ES-I3 (cell line): ENCODE measurements at regions not wholly inside any gene's neighbourhood (a gene's known extent, or its start where the extent isn't known, plus 50 kb on each side); places are given as distances from the start of the nearest gene placed in this dataset.
"Not testable (repeated sequence)": the region's sequence is repeated elsewhere in the genome, so short reads cannot be mapped to it uniquely, and the experiment has no call there.

Experiments used
- H3K36me3 ChIP-seq: 2 replicates; pipeline ENCODE4 v1.6.1; 2013; ENCODE audit warnings: mild to moderate bottlenecking, low read length, control low read depth, moderate library complexity; ENCODE audit not compliant: insufficient read depth
- H3K4me1 ChIP-seq: 2 replicates; pipeline ENCODE4 v1.6.1; 2013; ENCODE audit warnings: mild to moderate bottlenecking, control low read depth, low read length; ENCODE audit not compliant: insufficient read depth
- H3K9ac ChIP-seq: 2 replicates; pipeline ENCODE4 v1.6.1; 2013; ENCODE audit warnings: low read depth, mild to moderate bottlenecking, low read length, moderate library complexity
- H3K9me3 ChIP-seq: 2 replicates; pipeline ENCODE4 v1.6.1; 2013; ENCODE audit warnings: mild to moderate bottlenecking, low read length, moderate library complexity; ENCODE audit not compliant: control insufficient read depth, insufficient read depth

- Histone ChIP-seq H3K9me3 (no peaks in the 10 kb centered on the region; the same call in none of the 2 replicates), H3K36me3 (no peaks in the 10 kb centered on the region), H3K4me1 (no peaks in the 10 kb centered on the region), H3K9ac (no peak overlapping the region)
Measured at GRCh38 chr5:72677447-72677846, 139.0 kb upstream of the TNPO1 start.

DNA sequence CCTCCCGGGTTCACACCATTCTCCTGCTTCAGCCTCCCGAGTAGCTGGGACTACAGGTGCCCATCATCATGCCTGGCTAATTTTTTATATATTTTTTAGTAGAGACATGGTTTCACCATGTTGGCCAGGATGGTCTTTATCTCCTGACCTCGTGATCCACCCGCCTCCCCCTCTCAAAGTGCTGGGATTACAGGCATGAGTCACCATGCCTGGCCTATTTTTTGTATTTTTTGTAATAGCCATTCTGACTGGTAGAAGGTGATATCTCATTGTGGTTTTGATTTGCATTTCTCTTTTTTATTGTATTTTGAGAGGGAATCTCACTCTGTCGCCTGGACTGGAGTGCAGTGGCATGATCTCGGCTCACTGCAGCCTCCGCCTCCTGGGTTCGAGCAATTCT is 139.6 kb upstream of the TNPO1 start:
- H3K36me3 ChIP-seq, H3K9me3 ChIP-seq, H3K9ac ChIP-seq, H3K4me1 ChIP-seq: not testable (repeated sequence)

- no peaks in the 10 kb centered on the region for H3K4me1 ChIP-seq
- H3K36me3 ChIP-seq: no peaks in the 10 kb centered on the region
- no peaks in the 10 kb centered on the region for H3K9me3 ChIP-seq
- no peak overlapping the region for H3K9ac ChIP-seq
Measured at GRCh38 chr5:72673623-72674022, 142.8 kb upstream of the TNPO1 start.

DNA sequence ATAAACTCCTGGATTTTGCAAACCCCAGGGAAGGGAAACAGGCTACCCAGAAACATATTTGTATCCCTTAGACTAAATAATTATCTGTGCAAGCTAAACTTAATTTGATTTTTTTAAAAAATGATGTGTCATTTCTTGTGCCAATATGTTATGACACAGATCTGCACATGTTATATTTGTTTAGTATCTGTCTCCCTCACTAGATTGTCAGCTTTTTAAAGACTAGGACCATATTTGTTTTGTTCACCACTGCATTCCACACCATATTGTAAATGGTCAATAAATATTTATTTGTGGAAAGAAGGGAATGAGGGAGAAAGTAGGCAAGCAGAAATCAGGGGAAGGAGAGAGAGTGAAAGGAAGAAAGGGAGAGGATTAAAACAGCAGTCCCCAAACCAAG is 143.3 kb upstream of the TNPO1 start:
- Histone ChIP-seq H3K36me3 (no peaks in the 10 kb centered on the region), H3K4me1 (no peaks in the 10 kb centered on the region), H3K9me3 (no peaks in the 10 kb centered on the region), H3K9ac (no peak overlapping the region)

DNA sequence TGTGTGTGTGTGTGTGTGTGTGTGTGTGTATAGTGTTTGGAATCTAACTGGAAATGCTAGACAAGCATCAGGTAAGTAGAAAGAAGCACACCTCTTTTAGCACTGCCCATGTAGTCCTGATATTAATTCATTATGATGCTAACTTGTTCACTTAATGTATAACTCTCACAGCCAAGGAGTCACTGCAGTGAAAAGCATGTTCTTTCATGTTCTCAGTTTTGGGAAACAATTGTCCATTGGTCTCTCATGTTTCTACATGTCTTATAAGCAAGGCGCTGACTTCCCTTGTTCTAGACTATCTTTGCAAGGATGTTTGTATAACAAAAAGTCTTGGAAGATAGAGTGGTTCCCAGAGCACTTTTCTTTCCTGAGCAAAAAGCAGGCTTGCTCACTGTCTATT is 148.8 kb upstream of the TNPO1 start:
- Histone ChIP-seq H3K9ac (no peak overlapping the region), H3K36me3 (no peaks in the 10 kb centered on the region), H3K9me3 (no peaks in the 10 kb centered on the region), H3K4me1 (peaks cover 1% of the 10 kb centered on the region; the same call in 1 of the 2 replicates)

- Histone ChIP-seq H3K36me3 (no peaks in the 10 kb centered on the region), H3K9me3 (no peaks in the 10 kb centered on the region), H3K4me1 (peaks cover 3% of the 10 kb centered on the region; the same call in 1 of the 2 replicates), H3K9ac (no peak overlapping the region)
Measured at GRCh38 chr5:72662936-72663335, 153.5 kb upstream of the TNPO1 start.

- H3K36me3 ChIP-seq: no peaks in the 10 kb centered on the region
- no peaks in the 10 kb centered on the region for H3K9me3 ChIP-seq
- no peak overlapping the region for H3K9ac ChIP-seq
- peaks cover 3% of the 10 kb centered on the region; the same call in 1 of the 2 replicates for H3K4me1 ChIP-seq
Measured at GRCh38 chr5:72662305-72662704, 154.2 kb upstream of the TNPO1 start.

DNA sequence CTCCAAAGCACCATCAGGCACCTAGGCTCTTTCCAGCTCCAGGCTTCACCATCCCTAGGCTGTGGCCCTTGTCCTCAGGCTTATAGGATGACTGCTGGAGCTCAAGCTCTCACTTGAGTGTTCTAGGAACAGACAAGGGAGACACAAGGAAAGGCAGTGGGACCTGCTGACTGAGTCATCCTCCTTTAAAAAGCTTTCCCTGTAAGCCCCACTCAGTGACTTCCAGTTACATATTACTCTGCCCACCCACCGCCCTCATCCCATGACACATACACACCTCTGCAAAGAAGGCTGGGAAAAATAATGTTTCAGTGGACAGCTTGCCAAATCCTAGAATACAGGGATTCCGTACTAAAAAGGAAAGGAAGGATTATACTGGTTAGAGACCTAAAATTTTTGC is 154.2 kb upstream of the ZNF366 start:
- no peaks in the 10 kb centered on the region for H3K36me3 ChIP-seq
- H3K9ac ChIP-seq: no peak overlapping the region
- peaks cover 3% of the 10 kb centered on the region; the same call in 1 of the 2 replicates for H3K4me1 ChIP-seq
- no peaks in the 10 kb centered on the region for H3K9me3 ChIP-seq

- Histone ChIP-seq H3K9me3 (no peaks in the 10 kb centered on the region), H3K4me1 (peaks cover 3% of the 10 kb centered on the region; the same call in 1 of the 2 replicates), H3K36me3 (no peaks in the 10 kb centered on the region), H3K9ac (no peak overlapping the region)
Measured at GRCh38 chr5:72659726-72660125, 152.5 kb upstream of the ZNF366 start.

GRCh38 chr5:72658761-72659540 is 151.7 kb upstream of the ZNF366 start:
- no peak overlapping the region for H3K9ac ChIP-seq
- H3K36me3 ChIP-seq: no peaks in the 10 kb centered on the region
- peaks cover 3% of the 10 kb centered on the region; the same call in 1 of the 2 replicates for H3K4me1 ChIP-seq
- H3K9me3 ChIP-seq: no peaks in the 10 kb centered on the region

DNA sequence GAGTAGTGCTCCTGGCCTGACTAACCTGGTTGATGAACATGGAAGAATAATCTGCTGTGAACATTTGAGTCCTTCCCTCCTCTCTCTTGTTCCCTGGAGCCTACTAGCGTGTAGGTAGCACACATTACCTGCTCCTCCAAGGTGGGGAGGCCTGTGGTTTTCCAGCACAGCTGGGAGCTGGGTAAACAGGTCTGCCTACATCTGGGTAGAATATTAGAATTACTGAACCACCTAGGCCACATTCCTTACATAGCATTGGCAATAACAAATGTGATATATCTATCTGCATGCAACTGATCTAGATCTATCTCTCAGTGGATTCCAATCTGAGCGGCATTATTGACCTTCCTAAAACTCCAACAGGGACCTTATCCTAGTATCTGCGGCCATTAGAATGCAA is 151.0 kb upstream of the ZNF366 start:
- H3K9me3 ChIP-seq: no peaks in the 10 kb centered on the region
- H3K36me3 ChIP-seq: no peaks in the 10 kb centered on the region
- H3K4me1 ChIP-seq: peaks cover 3% of the 10 kb centered on the region; the same call in 1 of the 2 replicates
- no peak overlapping the region for H3K9ac ChIP-seq

DNA sequence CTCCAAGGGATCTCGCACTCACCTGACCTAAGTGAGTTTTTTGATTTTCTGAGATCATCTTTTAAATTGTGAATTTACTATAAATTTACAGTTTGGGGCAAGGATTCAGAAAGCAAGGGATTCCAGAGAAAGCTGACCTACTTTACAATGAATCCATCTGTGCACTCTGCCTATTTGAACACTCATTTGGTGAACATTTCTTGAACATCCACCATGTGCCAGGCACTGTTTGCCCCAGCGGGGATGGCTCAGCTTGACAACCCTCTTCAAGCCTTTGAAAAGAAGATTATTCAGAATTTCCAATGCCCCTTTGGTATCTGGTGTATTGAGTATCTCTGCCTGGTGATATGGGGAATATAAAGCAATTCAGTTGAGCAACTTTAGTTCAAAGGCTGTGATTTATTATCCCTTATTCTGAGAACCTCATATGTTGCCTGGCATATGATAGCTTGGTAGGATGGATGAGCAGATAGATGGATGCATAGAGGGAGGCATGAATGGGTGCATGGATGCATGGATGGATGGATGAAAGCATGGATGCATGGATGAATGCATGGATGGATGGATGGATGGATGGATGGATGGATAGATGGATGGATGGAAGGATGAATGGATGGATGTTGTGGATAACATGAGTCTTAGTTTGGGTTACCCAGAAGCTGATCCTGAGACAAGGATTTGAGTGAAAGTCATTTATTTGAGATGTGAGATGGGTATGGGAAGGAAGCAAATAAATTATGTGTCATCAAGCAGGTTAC is 149.7 kb upstream of the ZNF366 start:
- no peaks in the 10 kb centered on the region for H3K4me1 ChIP-seq
- no peaks in the 10 kb centered on the region for H3K9me3 ChIP-seq
- H3K36me3 ChIP-seq: no peaks in the 10 kb centered on the region
- no peak overlapping the region for H3K9ac ChIP-seq

DNA sequence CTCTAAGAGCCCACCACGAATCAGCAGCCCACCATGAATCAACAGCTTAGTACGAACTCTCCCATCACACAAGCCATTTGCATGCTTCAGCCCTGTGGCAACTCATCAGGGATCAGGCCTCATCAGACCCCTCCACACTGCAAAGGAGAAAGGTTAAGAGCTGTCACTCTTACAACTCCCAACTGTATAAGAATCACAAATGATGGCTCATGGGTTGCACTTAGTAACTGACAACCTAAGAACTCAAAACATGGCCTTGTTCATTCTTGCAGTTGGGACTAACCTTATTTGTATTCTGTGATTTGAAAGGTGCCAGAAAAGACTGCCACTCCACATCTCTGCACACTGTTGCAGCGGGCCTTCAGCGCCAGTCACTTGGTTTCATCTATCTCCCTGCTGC is 149.1 kb upstream of the ZNF366 start:
- H3K4me1 ChIP-seq: no peaks in the 10 kb centered on the region; the same call in 1 of the 2 replicates
- H3K9me3 ChIP-seq: no peaks in the 10 kb centered on the region
- no peak overlapping the region for H3K9ac ChIP-seq
- no peaks in the 10 kb centered on the region for H3K36me3 ChIP-seq

- Histone ChIP-seq H3K9me3 (no peaks in the 10 kb centered on the region), H3K9ac (no peak overlapping the region), H3K36me3 (no peaks in the 10 kb centered on the region), H3K4me1 (no peaks in the 10 kb centered on the region; the same call in 1 of the 2 replicates)
Measured at GRCh38 chr5:72654231-72654630, 147.0 kb upstream of the ZNF366 start.

DNA sequence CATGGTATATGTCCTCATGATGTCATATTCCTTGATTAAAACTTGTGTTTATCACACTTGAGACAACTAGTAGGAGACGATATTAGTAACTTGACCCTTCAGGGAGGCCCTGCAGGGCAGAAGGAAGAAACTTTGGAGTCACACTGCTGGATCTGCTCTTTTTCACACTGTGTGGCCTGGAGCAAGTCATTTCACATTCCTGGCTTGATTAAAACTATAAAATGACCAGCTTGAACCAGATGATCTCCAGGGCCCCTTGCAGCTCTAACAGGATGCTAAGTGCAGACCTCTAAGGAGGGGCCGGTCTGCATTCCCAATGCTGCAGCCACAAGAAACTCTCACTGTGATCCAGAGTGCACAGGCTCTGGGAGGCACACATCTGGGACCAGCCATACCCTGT is 146.4 kb upstream of the ZNF366 start:
- Histone ChIP-seq H3K9ac (no peak overlapping the region), H3K9me3 (no peaks in the 10 kb centered on the region), H3K36me3 (no peaks in the 10 kb centered on the region), H3K4me1 (no peaks in the 10 kb centered on the region; the same call in 1 of the 2 replicates)
